RKO (cell line): ENCODE measurements at regions not wholly inside any gene's neighbourhood (a gene's known extent, or its start where the extent isn't known, plus 50 kb on each side); places are given as distances from the start of the nearest gene placed in this dataset.
"Not testable (repeated sequence)": the region's sequence is repeated elsewhere in the genome, so short reads cannot be mapped to it uniquely, and the experiment has no call there.

Experiments
- DNase-seq: peaks from one replicate; pipeline ENCODE4 v3.0.0-alpha.2; 2016; ENCODE audit warnings: low spot score

GRCh38 chrX:98065151-98065550, 1181.4 kb downstream of the RPA4 start:
- no peak for DNase-seq

GRCh38 chrX:98067611-98068010, 1183.9 kb downstream of the RPA4 start:
- DNase-seq: no peak

GRCh38 chrX:98068024-98068580, 1184.4 kb downstream of the RPA4 start:
- no peak for DNase-seq

GRCh38 chrX:98071331-98071730, 1187.6 kb downstream of the RPA4 start:
- DNase-seq: no peak

- DNase-seq: no peak
Observed at GRCh38 chrX:98077440-98077839, 1193.7 kb downstream of the RPA4 start.

- no peak for DNase-seq
Observed at GRCh38 chrX:98111684-98112083, 1228.0 kb downstream of the RPA4 start.

- DNase-seq: no peak
Observed at GRCh38 chrX:98114021-98114420, 1230.3 kb downstream of the RPA4 start.

- no peak for DNase-seq
Observed at GRCh38 chrX:98141466-98141865, 1257.8 kb downstream of the RPA4 start.

GRCh38 chrX:98191003-98191402, 1307.3 kb downstream of the RPA4 start:
- no peak for DNase-seq

- DNase-seq: no peak
Observed at GRCh38 chrX:98194036-98194435, 1310.3 kb downstream of the RPA4 start.

GRCh38 chrX:98203800-98204199, 1320.1 kb downstream of the RPA4 start:
- peak; percentile 74 for DNase-seq

GRCh38 chrX:98207947-98208346, 1324.2 kb downstream of the RPA4 start:
- no peak for DNase-seq

- DNase-seq: no peak
Observed at GRCh38 chrX:98231003-98231402, 1347.3 kb downstream of the RPA4 start.

GRCh38 chrX:98240061-98240460, 1356.4 kb downstream of the RPA4 start:
- DNase-seq: not testable (repeated sequence)

GRCh38 chrX:98263135-98263534, 1379.4 kb downstream of the RPA4 start:
- no peak for DNase-seq

GRCh38 chrX:98289726-98290125, 1406.0 kb downstream of the RPA4 start:
- no peak for DNase-seq

- DNase-seq: no peak
Observed at GRCh38 chrX:98294310-98294709, 1410.6 kb downstream of the RPA4 start.

- no peak for DNase-seq
Observed at GRCh38 chrX:98296129-98296528, 1412.4 kb downstream of the RPA4 start.

GRCh38 chrX:98299785-98300184, 1416.1 kb downstream of the RPA4 start:
- DNase-seq: peak; percentile 9

- not testable (repeated sequence) for DNase-seq
Observed at GRCh38 chrX:98300536-98300935, 1416.8 kb downstream of the RPA4 start.

GRCh38 chrX:98331407-98331806, 1447.7 kb downstream of the RPA4 start:
- no peak for DNase-seq

- peak; percentile 25 for DNase-seq
Observed at GRCh38 chrX:98338544-98338943, 1454.8 kb downstream of the RPA4 start.

- no peak for DNase-seq
Observed at GRCh38 chrX:98350940-98351339, 1467.2 kb downstream of the RPA4 start.

GRCh38 chrX:98357146-98357545, 1473.4 kb downstream of the RPA4 start:
- DNase-seq: no peak

- DNase-seq: no peak
Observed at GRCh38 chrX:98362630-98363029, 1478.9 kb downstream of the RPA4 start.
